MM.1S (cell line): ENCODE measurements at regions not wholly inside any gene's neighbourhood (a gene's known extent, or its start where the extent isn't known, plus 50 kb on each side); places are given as distances from the start of the nearest gene placed in this dataset.

Source experiments
- DNase-seq: peaks from one replicate; pipeline ENCODE4 v3.0.0-alpha.2; 2015
- H2AFZ ChIP-seq: fragments of 300-600 bp; sonication (generic); 2 replicates; pipeline ENCODE4 v1.6.0; 2016; ENCODE audit warnings: antibody characterized with exemption, low read length
- H3F3A ChIP-seq: fragments of 300-600 bp; sonication (generic); 2 replicates; pipeline ENCODE4 v1.6.1; 2016; ENCODE audit warnings: mild to moderate bottlenecking, antibody characterized with exemption, low read length, moderate library complexity, mixed read lengths; ENCODE audit not compliant: insufficient read depth
- H3K27ac ChIP-seq: fragments of 300-600 bp; sonication (generic); 2 replicates; pipeline ENCODE4 v1.5.1; 2016; ENCODE audit warnings: mild to moderate bottlenecking, low read length
- H3K27me3 ChIP-seq: fragments of 300-600 bp; sonication (generic); replicated peaks from 2 replicates; pipeline ENCODE4 v1.6.0; 2016; ENCODE audit warnings: low read length; ENCODE audit not compliant: insufficient read depth
- H3K36me3 ChIP-seq: fragments of 300-600 bp; sonication (generic); replicated peaks from 2 replicates; pipeline ENCODE4 v1.6.1; 2016; ENCODE audit warnings: mild to moderate bottlenecking, low read length, mixed read lengths; ENCODE audit not compliant: insufficient read depth
- H3K4me1 ChIP-seq: fragments of 300-600 bp; sonication (generic); 2 replicates; pipeline ENCODE4 v1.6.1; 2016; ENCODE audit warnings: low read length, mixed read lengths
- H3K4me2 ChIP-seq: fragments of 300-600 bp; sonication (generic); 2 replicates; pipeline ENCODE4 v1.6.0; 2016; ENCODE audit warnings: low read depth, low read length
- H3K4me3 ChIP-seq: fragments of 300-600 bp; sonication (generic); 2 replicates; pipeline ENCODE4 v1.5.1; 2016; ENCODE audit warnings: low read length, mixed read lengths
- H3K79me2 ChIP-seq: fragments of 300-600 bp; sonication (generic); 2 replicates; pipeline ENCODE4 v1.6.1; 2016; ENCODE audit warnings: mixed run types, low read length, mixed read lengths
- H3K9ac ChIP-seq: fragments of 300-600 bp; sonication (generic); 2 replicates; pipeline ENCODE4 v1.6.1; 2016; ENCODE audit warnings: low read length, mixed read lengths
- H3K9me2 ChIP-seq: fragments of 300-600 bp; sonication (generic); replicated peaks from 2 replicates; pipeline ENCODE4 v1.6.1; 2016; ENCODE audit warnings: mild to moderate bottlenecking, low read length, mixed read lengths; ENCODE audit not compliant: insufficient read depth
- H3K9me3 ChIP-seq: fragments of 300-600 bp; sonication (generic); replicated peaks from 2 replicates; pipeline ENCODE4 v1.6.1; 2016; ENCODE audit warnings: mild to moderate bottlenecking, low read length, mixed read lengths; ENCODE audit not compliant: insufficient read depth
- H4K20me1 ChIP-seq: fragments of 300-600 bp; sonication (generic); 2 replicates; pipeline ENCODE4 v1.6.1; 2016; ENCODE audit warnings: mild to moderate bottlenecking, low read length, moderate library complexity, mixed read lengths; ENCODE audit not compliant: insufficient read depth
- CTCF ChIP-seq: fragments of 300-600 bp; sonication (generic); IDR thresholded peaks from 2 replicates; pipeline ENCODE4 v1.5.1; 2016; ENCODE audit warnings: antibody characterized with exemption, low read length, mixed read lengths
- EZH2 ChIP-seq: fragments of 300-600 bp; sonication (generic); optimal IDR thresholded peaks from 2 replicates; pipeline ENCODE3; 2017; ENCODE audit warnings: low read depth, mild to moderate bottlenecking, antibody characterized with exemption, low read length, mixed read lengths
- EZH2phosphoT487 ChIP-seq: fragments of 300-600 bp; sonication (generic); IDR thresholded peaks from 2 replicates; pipeline ENCODE4 v1.6.1; 2018; ENCODE audit warnings: antibody characterized with exemption, low read length

DNA sequence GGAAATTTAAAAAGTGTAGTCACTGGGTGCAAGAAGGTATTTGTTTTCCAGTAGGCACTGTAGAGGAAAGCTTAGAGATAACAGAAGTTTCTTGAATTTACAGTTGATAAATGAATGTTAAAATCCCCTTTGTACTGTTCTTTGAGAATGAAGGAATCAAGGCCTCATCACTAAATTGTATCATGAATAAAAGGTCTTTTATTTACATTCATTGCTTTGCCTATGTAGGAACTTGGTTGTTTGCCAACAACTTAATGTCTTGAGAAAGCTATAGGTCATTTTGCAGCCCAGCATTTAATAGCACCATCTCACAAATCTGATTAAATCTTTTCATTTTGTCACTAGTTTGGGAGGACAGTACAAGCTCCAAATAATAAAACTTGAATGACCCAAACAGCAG lies 213.9 kb upstream of the ITGA4 start:
- no peak overlapping the region for H3K4me2 ChIP-seq

DNA sequence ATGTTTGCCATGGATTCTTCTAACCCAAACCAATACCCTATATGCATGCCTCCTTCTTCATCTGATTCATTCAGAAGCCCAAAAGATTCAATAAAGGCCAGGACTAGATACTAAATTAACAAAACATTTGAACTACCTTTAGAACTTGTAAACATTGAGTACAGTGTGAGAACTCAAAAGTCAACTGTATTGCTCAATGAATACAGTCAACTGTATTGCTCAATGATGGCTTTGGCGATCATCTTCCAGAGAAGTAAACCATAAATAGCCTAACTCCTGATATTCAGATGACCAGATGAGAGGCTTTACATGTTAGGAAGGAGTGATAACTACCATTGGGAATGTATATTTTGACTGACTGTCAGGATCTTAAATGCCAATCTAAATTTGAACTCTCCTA lies 206.5 kb upstream of the ITGA4 start:
- Histone ChIP-seq H3F3A (no peaks in the 10 kb centered on the region), H3K79me2 (no peaks in the 10 kb centered on the region), H3K27ac (no peak overlapping the region), H2AFZ (no peak overlapping the region), H3K9me2 (no peaks in the 10 kb centered on the region), H3K4me2 (no peak overlapping the region), H3K27me3 (no peaks in the 10 kb centered on the region), H3K9ac (no peak overlapping the region), H3K36me3 (no peaks in the 10 kb centered on the region), H3K4me1 (peaks cover 4% of the 10 kb centered on the region; the same call in 1 of the 2 replicates), H3K4me3 (no peak overlapping the region), H3K9me3 (no peaks in the 10 kb centered on the region), H4K20me1 (no peaks in the 10 kb centered on the region)
- TF ChIP-seq EZH2, result no peak
- no peak for TF ChIP-seq EZH2phosphoT487
- no peak for TF ChIP-seq CTCF
- no peak for DNase-seq

More for the DNA sequence above, 213.9 kb upstream of the ITGA4 start:
- no peaks in the 10 kb centered on the region for H3K9me2 ChIP-seq
- no peak overlapping the region for H2AFZ ChIP-seq
- H3K27me3 ChIP-seq, result no peaks in the 10 kb centered on the region
- peaks cover 10% of the 10 kb centered on the region for H3K4me1 ChIP-seq
- no peak overlapping the region for H3K27ac ChIP-seq
- TF ChIP-seq EZH2, result no peak
- no peak for TF ChIP-seq EZH2phosphoT487
- no peak for TF ChIP-seq CTCF
- no peaks in the 10 kb centered on the region for H3K9me3 ChIP-seq
- no peak for DNase-seq
- no peaks in the 10 kb centered on the region for H4K20me1 ChIP-seq
- 0 out of 2 replicates have a peak, but pooled peaks cover 3% of the 10 kb centered on the region for H3F3A ChIP-seq
- H3K4me3 ChIP-seq, result no peak overlapping the region
- no peaks in the 10 kb centered on the region for H3K79me2 ChIP-seq
- H3K9ac ChIP-seq, result no peak overlapping the region
- H3K36me3 ChIP-seq, result no peaks in the 10 kb centered on the region

DNA sequence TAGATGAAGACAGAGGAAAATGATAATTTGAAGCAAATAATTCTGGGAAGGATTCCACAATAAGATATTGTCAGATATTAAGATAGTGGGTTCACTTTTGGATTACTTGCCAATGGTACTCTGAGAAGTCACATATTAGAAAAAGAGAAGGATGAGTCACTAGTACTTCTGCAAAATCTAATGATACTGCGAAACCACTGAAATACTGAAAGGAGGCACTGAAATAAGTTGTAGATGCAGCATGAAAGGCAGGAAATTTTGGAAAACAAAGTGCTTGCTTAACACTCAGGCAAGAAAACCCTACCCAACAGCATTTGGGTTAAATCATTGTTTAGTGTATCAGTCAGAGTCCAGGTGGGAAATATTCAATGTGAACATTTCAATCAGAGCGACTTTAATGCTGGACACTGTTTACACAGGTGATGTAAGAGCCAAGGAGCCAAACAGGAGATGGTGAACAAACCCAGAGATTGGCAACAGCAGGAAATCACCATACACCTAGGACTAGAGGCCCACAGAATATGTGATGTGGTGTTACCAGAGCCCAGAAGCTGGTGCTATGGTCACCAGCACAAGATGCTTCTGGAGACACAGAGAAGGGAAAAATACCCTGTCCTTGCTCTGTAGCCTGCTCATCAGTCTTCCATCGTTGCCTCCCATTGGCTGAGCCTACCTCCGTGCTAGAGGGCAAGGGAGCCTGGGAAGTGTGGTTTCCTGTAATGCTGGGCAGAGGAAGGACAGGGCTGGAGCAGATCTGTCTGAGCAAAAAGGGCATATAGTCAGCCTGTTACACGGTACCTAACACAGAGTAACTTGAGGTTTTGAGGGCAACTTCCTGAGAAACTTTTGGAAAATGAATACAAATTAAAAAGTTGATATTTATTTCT lies 204.7 kb upstream of the ITGA4 start:
- Histone ChIP-seq H3K4me3 (no peak overlapping the region), H3K27me3 (no peaks in the 10 kb centered on the region), H3K27ac (no peak overlapping the region), H4K20me1 (no peaks in the 10 kb centered on the region), H3F3A (no peaks in the 10 kb centered on the region), H3K4me2 (no peak overlapping the region), H2AFZ (0 out of 2 replicates have a peak overlapping the region, but pooled peaks have one; percentile 6), H3K79me2 (no peaks in the 10 kb centered on the region), H3K9ac (no peak overlapping the region), H3K9me2 (no peaks in the 10 kb centered on the region), H3K9me3 (no peaks in the 10 kb centered on the region), H3K4me1 (peaks cover 4% of the 10 kb centered on the region; the same call in 1 of the 2 replicates), H3K36me3 (no peaks in the 10 kb centered on the region)
- no peak for DNase-seq
- TF ChIP-seq CTCF, result no peak
- TF ChIP-seq EZH2phosphoT487, result no peak
- TF ChIP-seq EZH2, result no peak
